Parathyroid adenoma (tissue), 2 donors: ENCODE measurements at regions not wholly inside any gene's neighbourhood (a gene's known extent, or its start where the extent isn't known, plus 50 kb on each side); places are given as distances from the start of the nearest gene placed in this dataset.

Source experiments
- H2AFZ ChIP-seq: fragments of 300-600 bp; sonication (generic); one replicate; pipeline ENCODE4 v1.7.0; 2017; ENCODE audit warnings: antibody characterized with exemption, mild to moderate bottlenecking
- H3K27ac ChIP-seq: fragments of 300-600 bp; sonication (generic); one replicate; pipeline ENCODE4 v1.7.0; 2017
- H3K27me3 ChIP-seq: fragments of 300-600 bp; sonication (generic); one replicate; pipeline ENCODE4 v1.7.0; 2017; ENCODE audit warnings: low read length; ENCODE audit not compliant: control insufficient read depth, insufficient read depth
- H3K36me3 ChIP-seq: fragments of 300-600 bp; sonication (generic); one replicate; pipeline ENCODE4 v1.7.0; 2017; ENCODE audit warnings: low read length; ENCODE audit not compliant: control insufficient read depth, insufficient read depth
- H3K4me1 ChIP-seq: fragments of 300-600 bp; sonication (generic); one replicate; pipeline ENCODE4 v1.7.0; 2017; ENCODE audit warnings: control low read depth
- H3K4me2 ChIP-seq: fragments of 300-600 bp; sonication (generic); one replicate; pipeline ENCODE4 v1.7.0; 2017; ENCODE audit warnings: low read length
- H3K4me3 ChIP-seq: fragments of 300-600 bp; sonication (generic); one replicate; pipeline ENCODE4 v1.7.0; 2017; ENCODE audit warnings: low read depth, low read length
- H3K79me2 ChIP-seq: fragments of 300-600 bp; sonication (generic); one replicate; pipeline ENCODE4 v1.7.0; 2017; ENCODE audit warnings: control low read depth
- H3K9ac ChIP-seq: fragments of 300-600 bp; sonication (generic); one replicate; pipeline ENCODE4 v1.7.0; 2017; ENCODE audit warnings: mild to moderate bottlenecking
- H3K9me3 ChIP-seq: fragments of 300-600 bp; sonication (generic); one replicate; pipeline ENCODE4 v1.7.0; 2017; ENCODE audit warnings: low read length; ENCODE audit not compliant: control insufficient read depth
- TF ChIP-seq, protein P1 (sequence below): fragments of 300-600 bp; sonication (generic); IDR thresholded peaks from one replicate; pipeline ENCODE4 v1.7.0; 2017; ENCODE audit warnings: antibody characterized with exemption, mild to moderate bottlenecking
- donor health status: primary hyperparathyroidism.

DNA sequence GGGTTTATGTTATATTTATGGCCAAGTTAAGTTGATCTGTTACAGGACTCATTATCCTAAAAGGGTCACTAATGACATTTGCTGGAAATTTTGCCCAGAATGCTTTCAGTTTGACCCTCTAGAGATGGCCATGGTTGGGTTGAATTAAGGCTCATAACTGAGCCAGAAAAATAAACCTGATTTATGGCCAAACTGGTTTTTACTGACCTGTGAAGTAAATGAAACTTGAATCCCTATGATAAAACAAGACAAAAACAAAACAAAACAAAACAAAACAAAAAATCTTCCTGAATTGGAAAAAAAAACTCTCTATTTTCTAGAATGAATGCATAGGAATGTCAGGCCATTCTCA lies 72.5 kb upstream of the CLDN14 start:
- no peak overlapping the region for H3K9ac ChIP-seq
- no peaks in the 10 kb centered on the region for H3K4me1 ChIP-seq
- H3K27me3 ChIP-seq = no peaks in the 10 kb centered on the region
- H3K36me3 ChIP-seq = no peaks in the 10 kb centered on the region
- no peaks in the 10 kb centered on the region for H3K9me3 ChIP-seq
- no peaks in the 10 kb centered on the region for H3K79me2 ChIP-seq
- no peak overlapping the region for H2AFZ ChIP-seq
- TF ChIP-seq, protein P1, sequence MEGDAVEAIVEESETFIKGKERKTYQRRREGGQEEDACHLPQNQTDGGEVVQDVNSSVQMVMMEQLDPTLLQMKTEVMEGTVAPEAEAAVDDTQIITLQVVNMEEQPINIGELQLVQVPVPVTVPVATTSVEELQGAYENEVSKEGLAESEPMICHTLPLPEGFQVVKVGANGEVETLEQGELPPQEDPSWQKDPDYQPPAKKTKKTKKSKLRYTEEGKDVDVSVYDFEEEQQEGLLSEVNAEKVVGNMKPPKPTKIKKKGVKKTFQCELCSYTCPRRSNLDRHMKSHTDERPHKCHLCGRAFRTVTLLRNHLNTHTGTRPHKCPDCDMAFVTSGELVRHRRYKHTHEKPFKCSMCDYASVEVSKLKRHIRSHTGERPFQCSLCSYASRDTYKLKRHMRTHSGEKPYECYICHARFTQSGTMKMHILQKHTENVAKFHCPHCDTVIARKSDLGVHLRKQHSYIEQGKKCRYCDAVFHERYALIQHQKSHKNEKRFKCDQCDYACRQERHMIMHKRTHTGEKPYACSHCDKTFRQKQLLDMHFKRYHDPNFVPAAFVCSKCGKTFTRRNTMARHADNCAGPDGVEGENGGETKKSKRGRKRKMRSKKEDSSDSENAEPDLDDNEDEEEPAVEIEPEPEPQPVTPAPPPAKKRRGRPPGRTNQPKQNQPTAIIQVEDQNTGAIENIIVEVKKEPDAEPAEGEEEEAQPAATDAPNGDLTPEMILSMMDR = no peak
- H3K4me3 ChIP-seq = no peak overlapping the region
- no peak overlapping the region for H3K27ac ChIP-seq
- H3K4me2 ChIP-seq = no peak overlapping the region

DNA sequence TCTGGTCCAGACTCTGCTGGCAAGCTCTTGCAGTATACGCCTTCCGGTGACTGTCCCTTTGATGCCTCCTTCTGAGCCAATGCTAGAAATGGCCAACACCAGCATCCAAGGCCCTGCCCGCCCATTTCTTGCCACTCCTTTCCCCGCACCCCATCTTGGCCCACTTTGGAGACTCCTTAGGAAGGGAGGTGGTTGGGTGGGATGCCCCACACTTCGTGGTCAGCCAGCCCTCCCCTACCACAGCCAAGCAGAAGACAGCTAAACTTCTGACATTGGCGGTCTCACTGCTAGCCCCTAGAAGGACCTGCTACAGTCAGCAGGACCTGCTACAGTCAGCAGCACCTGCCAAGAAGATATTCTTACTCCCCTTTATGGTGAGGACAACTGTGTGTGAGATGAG lies 73.5 kb upstream of the CLDN14 start:
- Histone ChIP-seq H3K27ac (no peak overlapping the region), H3K4me1 (no peaks in the 10 kb centered on the region), H3K4me3 (no peak overlapping the region), H2AFZ (no peak overlapping the region), H3K27me3 (no peaks in the 10 kb centered on the region), H3K36me3 (no peaks in the 10 kb centered on the region), H3K79me2 (no peaks in the 10 kb centered on the region), H3K9me3 (no peaks in the 10 kb centered on the region), H3K4me2 (no peak overlapping the region), H3K9ac (no peak overlapping the region)
- TF ChIP-seq, protein P1 = no peak

DNA sequence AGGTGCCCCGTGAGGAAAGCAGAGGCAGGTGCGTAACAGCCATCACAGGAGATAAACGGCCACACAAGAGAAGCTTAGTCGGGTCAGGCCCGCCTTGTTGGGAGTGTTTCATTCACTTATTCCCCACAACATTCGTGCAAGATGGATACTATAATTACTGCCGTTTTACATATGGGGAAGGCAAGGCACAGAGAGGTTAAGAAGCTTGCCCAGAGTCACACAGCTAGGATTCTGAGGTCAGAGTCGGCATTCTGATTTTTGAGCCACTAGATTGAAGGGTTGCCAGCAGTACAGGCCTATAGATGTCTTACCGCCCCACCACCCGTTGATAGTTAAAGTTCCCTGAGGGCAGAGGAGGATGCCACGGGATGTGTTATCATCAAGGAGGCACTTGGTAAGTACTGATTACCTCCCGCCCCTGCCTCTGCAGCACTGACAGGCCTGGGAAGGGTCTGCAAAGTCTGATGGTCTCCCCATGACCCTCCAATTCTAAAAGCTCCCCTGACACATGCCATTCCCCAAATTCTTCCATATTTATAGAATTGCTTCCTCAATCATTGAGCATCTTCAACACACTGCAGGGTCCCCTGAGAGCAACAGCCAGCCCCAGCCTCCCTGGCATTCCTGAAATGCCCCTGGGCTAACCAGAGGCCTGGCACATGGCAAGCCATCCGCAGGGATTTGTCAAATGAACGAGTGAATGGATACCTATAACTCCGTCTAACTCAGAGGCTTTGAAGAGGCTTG lies 74.7 kb upstream of the CLDN14 start:
- TF ChIP-seq, protein P1 = no peak
- Histone ChIP-seq H3K9me3 (no peaks in the 10 kb centered on the region), H3K27ac (no peak overlapping the region)

DNA sequence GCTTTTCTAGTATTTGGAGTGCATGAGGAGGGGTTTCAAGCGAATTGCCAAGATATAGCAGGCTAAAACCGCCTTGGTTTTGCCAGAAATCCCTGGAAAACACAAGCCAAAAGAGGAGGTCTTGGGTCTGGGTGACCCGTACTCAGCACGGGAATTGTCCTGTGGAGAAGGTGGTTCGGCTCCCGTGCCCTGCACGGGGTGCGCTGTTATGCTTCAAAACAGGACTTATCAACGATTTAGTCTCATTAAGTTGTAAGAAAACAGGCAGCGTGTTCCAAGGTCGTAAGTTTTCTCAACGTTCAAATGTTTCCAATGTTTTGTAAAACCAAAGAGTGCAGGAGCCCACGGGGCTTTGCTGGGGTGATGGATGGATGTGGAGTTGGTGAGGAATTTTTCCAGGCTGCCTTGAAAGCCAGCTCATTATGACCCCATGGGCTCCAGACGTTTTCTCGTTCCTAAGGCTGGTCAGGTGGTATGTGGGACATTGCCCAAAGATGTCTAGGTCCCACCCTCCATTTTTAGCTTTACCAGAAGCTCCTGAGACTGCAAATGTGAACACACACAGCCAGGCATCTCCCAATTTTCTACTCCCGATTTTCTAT lies 75.4 kb upstream of the CLDN14 start:
- no peak overlapping the region for H3K4me2 ChIP-seq
- no peaks in the 10 kb centered on the region for H3K9me3 ChIP-seq
- no peak overlapping the region for H3K9ac ChIP-seq
- no peak overlapping the region for H3K4me3 ChIP-seq
- H3K27ac ChIP-seq = no peak overlapping the region
- H3K36me3 ChIP-seq = no peaks in the 10 kb centered on the region
- H3K27me3 ChIP-seq = no peaks in the 10 kb centered on the region
- no peaks in the 10 kb centered on the region for H3K79me2 ChIP-seq
- no peaks in the 10 kb centered on the region for H3K4me1 ChIP-seq
- H2AFZ ChIP-seq = no peak overlapping the region
- TF ChIP-seq, protein P1 = no peak

More for the DNA sequence above, 74.7 kb upstream of the CLDN14 start:
- Histone ChIP-seq H3K79me2 (no peaks in the 10 kb centered on the region), H3K4me3 (no peak overlapping the region), H3K27me3 (no peaks in the 10 kb centered on the region), H3K4me2 (no peak overlapping the region), H2AFZ (no peak overlapping the region), H3K9ac (no peak overlapping the region), H3K36me3 (no peaks in the 10 kb centered on the region), H3K4me1 (no peaks in the 10 kb centered on the region)

DNA sequence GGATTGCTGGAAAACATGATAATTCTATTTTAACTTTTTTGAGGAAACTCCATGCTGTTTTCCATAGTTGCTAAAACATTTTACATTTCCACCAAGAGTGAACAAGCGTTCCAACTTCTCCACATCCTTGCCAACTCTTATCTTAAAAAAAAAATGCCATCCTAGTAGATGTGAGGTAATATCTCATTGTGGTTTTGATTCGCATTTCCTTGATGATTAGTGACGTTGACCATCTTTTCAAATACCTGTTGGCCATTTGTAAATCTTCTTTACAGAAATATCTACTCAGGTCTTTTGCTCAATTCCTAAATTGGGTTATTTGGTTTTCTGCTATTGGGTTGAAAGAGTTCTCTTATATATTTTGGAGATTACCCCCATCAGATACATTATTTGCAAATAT lies 77.4 kb upstream of the CLDN14 start:
- Histone ChIP-seq H3K9me3 (no peaks in the 10 kb centered on the region), H3K79me2 (no peaks in the 10 kb centered on the region)
- TF ChIP-seq, protein P1 = no peak

More for the DNA sequence above, 77.4 kb upstream of the CLDN14 start:
- Histone ChIP-seq H3K4me2 (no peak overlapping the region), H3K27me3 (no peaks in the 10 kb centered on the region), H3K4me3 (no peak overlapping the region), H3K36me3 (no peaks in the 10 kb centered on the region), H2AFZ (no peak overlapping the region), H3K9ac (no peak overlapping the region), H3K4me1 (no peaks in the 10 kb centered on the region), H3K27ac (no peak overlapping the region)
